ENCODE measurements at regions not wholly inside any gene's neighbourhood (a gene's known extent, or its start where the extent isn't known, plus 50 kb on each side); places are given as distances from the start of the nearest gene placed in this dataset.

- Histone ChIP-seq H3K27ac (no peak overlapping the region), H3K4me1 (no peaks in the 10 kb centered on the region), H3K4me3 (replicated peaks in 1 of 3) (no peak overlapping the region), H3K36me3 (no peaks in the 10 kb centered on the region), H3K9me3 (no peaks in the 10 kb centered on the region), H3K27me3 (no peaks in the 10 kb centered on the region)
- TF ChIP-seq POLR2A (IDR thresholded peaks at IDR 0.05) (no peak), CTCF (IDR thresholded peaks at IDR 0.05) (no peak)
- intact Hi-C loops (cut with DNase I) = no loop called here
- WGBS, 2 donors = 36% methylated on average over 1 of the region's 1 CpG; no CpG with 5 or more reads in 1 of the 2 donors
- DNase-seq = no peak
Observed at GRCh38 chr6:78192057-78192456, 539.2 kb downstream of the MEI4 start.

GRCh38 chr6:78199044-78199443, 546.2 kb downstream of the MEI4 start:
- Histone ChIP-seq H3K36me3 (no peaks in the 10 kb centered on the region), H3K4me3 (replicated peaks in 1 of 3) (no peak overlapping the region), H3K27ac (no peak overlapping the region), H3K4me1 (no peaks in the 10 kb centered on the region), H3K9me3 (no peaks in the 10 kb centered on the region), H3K27me3 (no peaks in the 10 kb centered on the region)
- TF ChIP-seq POLR2A (IDR thresholded peaks at IDR 0.05) (no peak), CTCF (IDR thresholded peaks at IDR 0.05) (no peak)
- intact Hi-C loops (cut with DNase I) = no loop called here
- DNase-seq = no peak
- WGBS, 2 donors = 56 to 62% methylated on average over 5 of the region's 5 CpGs

- no peaks in the 10 kb centered on the region for H3K4me1 ChIP-seq
- no peak for DNase-seq
- no peak overlapping the region for H3K27ac ChIP-seq
- no peaks in the 10 kb centered on the region for H3K9me3 ChIP-seq
- TF ChIP-seq POLR2A (IDR thresholded peaks at IDR 0.05) = no peak
- TF ChIP-seq CTCF (IDR thresholded peaks at IDR 0.05) = no peak
- no peaks in the 10 kb centered on the region for H3K27me3 ChIP-seq
- intact Hi-C loops (cut with DNase I) = no loop called here
- 49 to 59% methylated on average over 3 of the region's 3 CpGs for WGBS, 2 donors
- no peak overlapping the region for H3K4me3 ChIP-seq (replicated peaks in 1 of 3)
- no peaks in the 10 kb centered on the region for H3K36me3 ChIP-seq
Observed at GRCh38 chr6:78222226-78222625, 569.4 kb downstream of the MEI4 start.

- intact Hi-C loops (cut with DNase I) = no loop called here
- TF ChIP-seq POLR2A (IDR thresholded peaks at IDR 0.05) (no peak), CTCF (IDR thresholded peaks at IDR 0.05) (no peak)
- no peak overlapping the region for H3K27ac ChIP-seq
- no peak overlapping the region for H3K4me3 ChIP-seq (replicated peaks in 1 of 3)
- no peaks in the 10 kb centered on the region for H3K4me1 ChIP-seq
- 87 to 90% methylated on average over 3 of the region's 3 CpGs for WGBS, 2 donors
- no peaks in the 10 kb centered on the region for H3K36me3 ChIP-seq
- no peak for DNase-seq
- H3K9me3 ChIP-seq = no peaks in the 10 kb centered on the region
- no peaks in the 10 kb centered on the region for H3K27me3 ChIP-seq
Observed at GRCh38 chr6:78231002-78231401, 578.2 kb downstream of the MEI4 start.

- TF ChIP-seq POLR2A (IDR thresholded peaks at IDR 0.05) (no peak), CTCF (IDR thresholded peaks at IDR 0.05) (no peak)
- Histone ChIP-seq H3K36me3 (no peaks in the 10 kb centered on the region), H3K4me1 (no peaks in the 10 kb centered on the region), H3K4me3 (replicated peaks in 1 of 3) (no peak overlapping the region), H3K27ac (no peak overlapping the region), H3K27me3 (no peaks in the 10 kb centered on the region), H3K9me3 (no peaks in the 10 kb centered on the region)
- no peak for DNase-seq
- 89 to 96% methylated on average over 2 of the region's 2 CpGs for WGBS, 2 donors
- intact Hi-C loops (cut with DNase I) = no loop called here
Observed at GRCh38 chr6:78243519-78243918, 590.7 kb downstream of the MEI4 start.

Data from thyroid gland (tissue), 4 donors.